GM21619 (cell line): ENCODE measurements at regions not wholly inside any gene's neighbourhood (a gene's known extent, or its start where the extent isn't known, plus 50 kb on each side); places are given as distances from the start of the nearest gene placed in this dataset.
"Not testable (repeated sequence)": the region's sequence is repeated elsewhere in the genome, so short reads cannot be mapped to it uniquely, and the experiment has no call there.

Experiments used
- ATAC-seq: cut with Tn5 transposase; IDR thresholded peaks from one replicate; pipeline ENCODE4 v1.9.1; 2021; ENCODE audit not compliant: unreplicated experiment

- ATAC-seq = no peak
Measured at GRCh38 chr11:42812361-42812760, 499.4 kb upstream of the API5 start.

GRCh38 chr11:42812960-42813359 is 498.8 kb upstream of the API5 start:
- no peak for ATAC-seq

GRCh38 chr11:42816471-42816870 is 495.3 kb upstream of the API5 start:
- ATAC-seq = no peak

GRCh38 chr11:42819126-42819525 is 492.7 kb upstream of the API5 start:
- no peak for ATAC-seq

GRCh38 chr11:42822188-42822587 is 489.6 kb upstream of the API5 start:
- not testable (repeated sequence) for ATAC-seq

DNA sequence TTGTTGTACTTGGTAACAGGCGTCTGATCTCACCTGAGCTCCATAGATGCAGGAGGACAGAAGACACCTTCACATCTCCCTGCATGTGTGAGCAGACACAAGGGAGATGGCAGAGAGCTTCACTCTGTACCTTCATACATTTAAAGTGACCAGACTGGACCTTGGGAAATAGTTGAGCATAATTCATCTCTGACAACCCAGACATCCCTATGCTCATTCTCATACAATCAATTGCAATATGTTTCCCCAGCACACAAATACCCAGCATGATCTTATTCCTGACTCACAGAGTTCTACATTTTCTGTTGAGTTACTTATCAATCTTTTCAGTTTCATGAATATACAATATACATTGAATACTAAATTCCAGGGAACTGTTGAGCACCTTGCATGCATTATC is 488.2 kb upstream of the API5 start:
- ATAC-seq = no peak

GRCh38 chr11:42824067-42824466 is 487.7 kb upstream of the API5 start:
- ATAC-seq = no peak

DNA sequence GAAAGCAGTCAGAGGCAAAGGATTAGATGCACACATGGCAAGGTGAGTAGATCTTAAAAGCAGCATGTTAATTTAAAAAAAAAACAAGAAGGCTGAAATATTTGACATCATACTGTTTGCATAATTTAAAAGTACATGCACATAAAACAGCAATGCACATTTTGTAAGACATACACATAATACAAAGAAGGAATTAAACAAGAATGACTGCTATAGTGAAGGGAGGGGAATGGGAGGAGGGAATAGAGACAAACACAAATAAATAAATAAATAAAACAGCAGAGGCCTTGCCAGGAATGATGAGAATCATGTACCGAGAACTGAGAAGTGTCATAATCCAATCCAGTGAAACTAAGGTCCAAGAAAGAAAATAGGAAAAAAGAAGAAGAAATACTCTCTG is 486.2 kb upstream of the API5 start:
- no peak for ATAC-seq

GRCh38 chr11:42827845-42828244 is 484.0 kb upstream of the API5 start:
- ATAC-seq = no peak

- no peak for ATAC-seq
Measured at GRCh38 chr11:42837994-42838393, 473.8 kb upstream of the API5 start.

DNA sequence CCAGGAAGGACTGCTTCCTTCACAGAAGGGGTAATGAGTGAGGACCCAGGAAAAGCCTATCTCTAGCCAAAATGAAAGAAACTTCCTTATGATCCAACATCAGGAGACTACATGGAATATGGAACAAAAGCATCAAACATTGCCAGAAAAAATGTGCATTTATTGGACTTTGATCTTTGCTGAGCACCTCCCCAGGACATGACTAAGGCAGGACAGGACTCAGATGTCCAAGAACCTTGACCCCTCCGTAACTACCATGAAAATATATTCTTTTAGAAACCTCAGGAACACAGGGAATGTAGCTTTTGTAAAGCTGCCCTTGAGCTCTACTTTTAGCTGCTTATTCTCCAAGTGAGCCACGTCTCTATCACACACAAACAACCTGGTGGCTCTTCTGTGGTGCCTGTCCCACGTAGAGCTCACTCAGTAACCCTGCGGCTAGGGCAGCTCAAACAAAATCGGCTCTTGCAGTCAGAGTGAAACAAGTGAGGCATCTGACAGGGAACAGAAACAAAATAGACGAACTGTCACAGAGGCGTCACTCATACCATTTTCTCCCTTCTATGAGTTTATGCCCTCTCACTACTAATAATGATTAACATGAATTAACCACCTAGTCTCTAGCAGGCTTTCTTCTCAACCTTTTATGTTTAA is 471.5 kb upstream of the API5 start:
- ATAC-seq = peak; percentile 94

- no peak for ATAC-seq
Measured at GRCh38 chr11:42840860-42841259, 470.9 kb upstream of the API5 start.

GRCh38 chr11:42841556-42841955 is 470.2 kb upstream of the API5 start:
- no peak for ATAC-seq

DNA sequence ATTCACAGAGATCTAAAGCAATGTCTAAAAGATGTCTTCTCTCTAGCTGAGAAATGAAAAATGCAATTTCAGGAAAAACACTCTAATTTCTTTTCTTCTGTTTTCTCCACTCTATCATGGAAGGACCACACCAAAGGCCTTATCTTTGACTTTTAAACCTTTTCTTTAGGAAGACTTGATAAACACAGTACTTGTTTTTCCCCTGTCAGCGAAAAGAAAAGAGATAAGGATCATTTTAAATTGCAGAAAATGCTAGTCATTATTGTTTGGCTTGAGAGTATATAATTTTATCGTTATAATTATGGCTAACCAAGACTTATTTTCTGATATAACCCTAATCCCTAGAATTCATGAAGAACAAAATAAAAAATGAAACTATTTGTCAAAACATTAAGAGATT is 462.4 kb upstream of the API5 start:
- ATAC-seq = no peak

- ATAC-seq = no peak
Measured at GRCh38 chr11:42857344-42857743, 454.5 kb upstream of the API5 start.

DNA sequence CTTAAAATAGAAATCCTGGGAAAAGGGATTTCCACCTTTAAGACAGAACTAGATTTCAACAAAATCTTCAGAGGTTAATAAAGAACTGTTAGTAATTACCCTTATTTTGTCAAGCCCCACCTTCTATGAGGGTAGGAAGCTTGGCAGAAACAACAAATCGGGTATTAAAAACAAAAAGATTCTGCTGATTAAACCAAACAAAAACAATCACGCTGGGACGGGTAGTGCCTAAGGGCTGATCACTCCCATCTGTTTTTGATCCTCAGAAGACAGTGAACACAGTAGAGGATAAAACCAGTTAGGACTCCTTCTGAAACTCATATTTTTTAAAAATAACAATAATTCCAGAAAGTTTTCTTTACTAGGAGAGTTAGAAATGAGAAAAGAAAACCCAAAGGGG is 441.3 kb upstream of the API5 start:
- ATAC-seq = no peak

- ATAC-seq = not testable (repeated sequence)
Measured at GRCh38 chr11:42873800-42874405, 437.9 kb upstream of the API5 start.

GRCh38 chr11:42881335-42881734 is 430.5 kb upstream of the API5 start:
- ATAC-seq = not testable (repeated sequence)

GRCh38 chr11:42890773-42891172 is 421.0 kb upstream of the API5 start:
- ATAC-seq = no peak

GRCh38 chr11:42901084-42901483 is 410.7 kb upstream of the API5 start:
- no peak for ATAC-seq

GRCh38 chr11:42906226-42906625 is 405.6 kb upstream of the API5 start:
- ATAC-seq = no peak

- ATAC-seq = peak; percentile 58
Measured at GRCh38 chr11:42913731-42914130, 398.1 kb upstream of the API5 start.

GRCh38 chr11:42923651-42924050 is 388.1 kb upstream of the API5 start:
- ATAC-seq = no peak
